GM12878 (cell line): ENCODE measurements at regions not wholly inside any gene's neighbourhood (a gene's known extent, or its start where the extent isn't known, plus 50 kb on each side); places are given as distances from the start of the nearest gene placed in this dataset.

Experiments
- ATAC-seq: fragments of 200-7000 bp; cut with Tn5 transposase; 3 replicates; pipeline ENCODE4 v1.9.1; 2020; ENCODE audit warnings: mild to moderate bottlenecking, moderate library complexity
- BruUV-seq: library from RNA; stranded (reverse); fragments of 400-500 nt; replicated peaks from 2 replicates; lab custom pipeline; 2021; lab: Mats Ljungman, UMichigan
- CTCF ChIA-PET: fragments of 300-600 bp; sonication (Branson Sonifier 250); formaldehyde crosslinking; extraction: SDS; loops from one replicate; lab custom pipeline; 2021; ENCODE audit warnings: inconsistent platforms; lab: Yijun Ruan, JAX
- POLR2A ChIA-PET: fragments of 350-600 bp; formaldehyde crosslinking; extraction: SDS; loops from one replicate; lab custom pipeline; 2021; ENCODE audit warnings: inconsistent platforms; lab: Charles Lee
- RAD21 ChIA-PET: fragments of 300-600 bp; sonication (Branson Sonifier 250); formaldehyde crosslinking; loops from one replicate; lab custom pipeline; 2023; ENCODE audit warnings: antibody characterized with exemption; ENCODE audit not compliant: unreplicated experiment; lab: Charles Lee
- SMC1A ChIA-PET: fragments of 300-600 bp; sonication (Branson Sonifier 250); formaldehyde crosslinking; loops from one replicate; lab custom pipeline; 2023; ENCODE audit not compliant: unreplicated experiment, uncharacterized antibody; lab: Charles Lee
- DNase-seq: peaks from one replicate; pipeline ENCODE4 v3.0.0-alpha.2; 2011; ENCODE audit warnings: low read depth, low spot score
- FAIRE-seq: peaks from 3 replicates; lab custom pipeline; 2011; peaks lifted over from hg19 to GRCh38; lab: Jason Lieb, UNC
- H2AFZ ChIP-seq: 2 replicates; pipeline ENCODE4 v1.6.0; 2011; ENCODE audit warnings: low read depth, low read length, control low read depth; ENCODE audit not compliant: control insufficient read depth
- H3K27ac ChIP-seq: 2 replicates; pipeline ENCODE4 v1.5.1; 2011; ENCODE audit warnings: control low read depth; ENCODE audit not compliant: control insufficient read depth, insufficient read depth
- H3K27me3 ChIP-seq, 2 experiments: replicated peaks in 1 of 2; 2 replicates each; pipeline versions ENCODE4 v1.6.0 to v1.6.1; 2011; ENCODE audit warnings: low read length in 1 of 2; ENCODE audit not compliant: control insufficient read depth in 2 of 2, insufficient read depth in 2 of 2
- H3K36me3 ChIP-seq, 2 experiments: 2 replicates each; pipeline ENCODE4 v1.5.1; 2011; ENCODE audit warnings: low read length in 1 of 2; ENCODE audit not compliant: control insufficient read depth in 2 of 2, insufficient read depth in 2 of 2
- H3K4me1 ChIP-seq: 2 replicates; pipeline ENCODE4 v1.6.1; 2011; ENCODE audit warnings: mild to moderate bottlenecking, low read length, moderate library complexity, mixed read lengths; ENCODE audit not compliant: control insufficient read depth, insufficient read depth
- H3K4me2 ChIP-seq: 2 replicates; pipeline ENCODE4 v1.6.0; 2011; ENCODE audit warnings: control low read depth; ENCODE audit not compliant: control insufficient read depth, insufficient read depth
- H3K4me3 ChIP-seq: fragments of 200-600 bp; sonication (generic); 2 replicates; pipeline ENCODE4 v1.5.1; 2016
- H3K79me2 ChIP-seq: 2 replicates; pipeline ENCODE4 v1.6.0; 2011; ENCODE audit warnings: low read length; ENCODE audit not compliant: control insufficient read depth, insufficient read depth
- H3K9ac ChIP-seq: 2 replicates; pipeline ENCODE4 v1.8.0; 2011; ENCODE audit warnings: low read length, control low read depth, mixed read lengths; ENCODE audit not compliant: control insufficient read depth, insufficient read depth
- H3K9me3 ChIP-seq: replicated peaks from 3 replicates; pipeline ENCODE4 v1.5.1; 2011; ENCODE audit warnings: mild to moderate bottlenecking, low read length; ENCODE audit not compliant: control insufficient read depth, insufficient read depth
- H4K20me1 ChIP-seq: 2 replicates; pipeline ENCODE4 v1.6.0; 2011; ENCODE audit not compliant: control insufficient read depth, insufficient read depth
- CEBPB ChIP-seq, 2 experiments: fragments of 150-350 bp in 1 of 2; IDR thresholded peaks; 2 replicates each; pipeline ENCODE4 v1.6.1; 2012 to 2014; ENCODE audit warnings: low read depth in 2 of 2, low read length in 2 of 2, borderline replicate concordance in 1 of 2, inconsistent platforms in 1 of 2
- CREB1 ChIP-seq: IDR thresholded peaks from 2 replicates; pipeline ENCODE4 v1.6.1; 2012; ENCODE audit warnings: low read depth, mild to moderate bottlenecking, inconsistent platforms
- CREM ChIP-seq: IDR thresholded peaks from 2 replicates; pipeline ENCODE4 v1.6.1; 2014; ENCODE audit warnings: antibody characterized with exemption, low read depth
- DPF2 ChIP-seq: fragments of 450-650 bp; IDR thresholded peaks from 2 replicates; pipeline ENCODE4 v1.6.1; 2017; ENCODE audit warnings: mild to moderate bottlenecking
- E2F4 ChIP-seq: IDR thresholded peaks from 2 replicates; pipeline ENCODE4 v1.6.1; 2012; ENCODE audit warnings: low read depth, low read length, improper control_type of control experiment
- EGR1 ChIP-seq, 2 experiments: IDR thresholded peaks; 1 replicate in 1 of 2; 2 replicates in 1 of 2; pipeline ENCODE4 v1.6.1; 2011 to 2012; ENCODE audit warnings: low read depth in 2 of 2, low read length in 2 of 2, borderline replicate concordance in 1 of 2, mild to moderate bottlenecking in 1 of 2, moderate library complexity in 1 of 2
- KDM1A ChIP-seq: fragments of 200-600 bp; sonication (generic); IDR thresholded peaks from 2 replicates; pipeline ENCODE4 v1.6.1; 2016; ENCODE audit warnings: borderline replicate concordance
- MAX ChIP-seq: IDR thresholded peaks from 2 replicates; pipeline ENCODE4 v1.6.1; 2012; ENCODE audit warnings: low read depth, low read length, improper control_type of control experiment
- MTA2 ChIP-seq: fragments of 450-650 bp; IDR thresholded peaks from 2 replicates; pipeline ENCODE4 v1.6.1; 2016; ENCODE audit warnings: low read depth, mild to moderate bottlenecking, moderate library complexity
- MTA3 ChIP-seq: IDR thresholded peaks from 2 replicates; pipeline ENCODE4 v1.6.1; 2012; ENCODE audit warnings: low read length, inconsistent platforms, borderline replicate concordance
- NFXL1 ChIP-seq: fragments of 450-650 bp; IDR thresholded peaks from 2 replicates; pipeline ENCODE4 v1.6.1; 2017; ENCODE audit warnings: antibody characterized with exemption, mild to moderate bottlenecking, borderline replicate concordance
- NR2F1 ChIP-seq: fragments of 450-650 bp; conservative IDR thresholded peaks from 2 replicates; pipeline ENCODE4 v1.6.1; 2017; ENCODE audit warnings: mild to moderate bottlenecking
- PAX8 ChIP-seq: fragments of 450-650 bp; IDR thresholded peaks from 2 replicates; pipeline ENCODE4 v1.6.1; 2017; ENCODE audit warnings: mild to moderate bottlenecking, moderate library complexity
- SIN3A ChIP-seq: IDR thresholded peaks from 2 replicates; pipeline ENCODE4 v1.6.1; 2012; ENCODE audit warnings: low read depth, low read length, improper control_type of control experiment
- SIX5 ChIP-seq: IDR thresholded peaks from 2 replicates; pipeline ENCODE4 v1.6.1; 2011; ENCODE audit warnings: mild to moderate bottlenecking, low read depth, low read length, moderate library complexity; ENCODE audit not compliant: severe bottlenecking
- SRF ChIP-seq, 2 experiments: IDR thresholded peaks; 2 replicates each; pipeline ENCODE4 v1.6.1; 2011; ENCODE audit warnings: low read depth in 2 of 2, low read length in 2 of 2, mild to moderate bottlenecking in 1 of 2, moderate library complexity in 1 of 2
- YY1 ChIP-seq: IDR thresholded peaks from 2 replicates; pipeline ENCODE4 v1.6.1; 2011; ENCODE audit warnings: low read depth, mild to moderate bottlenecking, low read length
- ZNF274 ChIP-seq: IDR thresholded peaks from one replicate; pipeline ENCODE4 v1.8.0; 2011; ENCODE audit not compliant: insufficient read length, insufficient read depth
- WGBS: methylation state at CpG from one replicate; pipeline ENCODE4 v1.1.6; 2016; ENCODE audit warnings: low lambda C conversion rate; ENCODE audit not compliant: insufficient replicate concordance, insufficient coverage; ENCODE audit errors: missing lambda C conversion rate; 5-methylcytosine and 5-hydroxymethylcytosine counted together
- in situ Hi-C: fragments of 300-500 bp; cut with MboI; formaldehyde crosslinking; loops from 9 replicates; pipeline ENCODE4 v1.14.3; 2018; ENCODE audit warnings: mixed read lengths
- intact Hi-C: fragments of 100-400 bp; cut with micrococcal nuclease; formaldehyde crosslinking; loops from one replicate; pipeline ENCODE4 v1.14.2; 2022; ENCODE audit not compliant: unreplicated experiment
- TF ChIP-seq, protein P1 (sequence below): fragments of 450-650 bp; IDR thresholded peaks from 2 replicates; pipeline ENCODE4 v1.6.1; 2016; ENCODE audit warnings: mild to moderate bottlenecking
- TF ChIP-seq, protein P2 (sequence below): fragments of 450-650 bp; IDR thresholded peaks from 2 replicates; pipeline ENCODE4 v1.6.1; 2017; ENCODE audit warnings: mild to moderate bottlenecking, low read depth, inconsistent platforms; ENCODE audit not compliant: poor library complexity, severe bottlenecking

- Histone ChIP-seq H3K27me3 (no peaks in the 10 kb centered on the region; a peak in 2 of 4 replicates), H3K4me2 (no peak overlapping the region), H3K9me3 (no peaks in the 10 kb centered on the region), H4K20me1 (no peaks in the 10 kb centered on the region), H3K79me2 (no peaks in the 10 kb centered on the region), H3K9ac (no peak overlapping the region), H3K36me3 (no peaks in the 10 kb centered on the region), H3K27ac (no peak overlapping the region), H2AFZ (no peak overlapping the region), H3K4me3 (no peak overlapping the region), H3K4me1 (no peaks in the 10 kb centered on the region)
- ChIA-PET SMC1A (no interaction called here), RAD21 (no interaction called here), POLR2A (no interaction called here), CTCF (interaction anchor here (1.8 to 2.0 kb wide), 2 partner anchors 7 to 13 kb away, joined by 4 to 7 read pairs; no protein-coding TSS in a partner anchor)
- intact Hi-C loops, result no loop called here
- WGBS, result 35% methylated on average over 6 of the region's 6 CpGs
- DNase-seq, result no peak
- TF ChIP-seq SRF (IDR thresholded peaks at IDR 0.05; ENCODE audit: low read depth in 2 of 2, low read length in 2 of 2) (no peak), YY1 (no peak), KDM1A (no peak), DPF2 (no peak), SIX5 (no peak), MTA2 (no peak), E2F4 (no peak), MTA3 (no peak), NR2F1 (no peak), CEBPB (IDR thresholded peaks at IDR 0.05; ENCODE audit: borderline replicate concordance in 1 of 2, low read depth in 2 of 2, low read length in 2 of 2) (no peak), CREB1 (no peak), CREM (no peak), ZNF274 (no peak), MAX (no peak), PAX8 (no peak), NFXL1 (no peak), SIN3A (no peak), EGR1 (IDR thresholded peaks at IDR 0.05; ENCODE audit: borderline replicate concordance in 1 of 2, low read depth in 2 of 2, low read length in 2 of 2) (no peak)
- TF ChIP-seq, protein P1, sequence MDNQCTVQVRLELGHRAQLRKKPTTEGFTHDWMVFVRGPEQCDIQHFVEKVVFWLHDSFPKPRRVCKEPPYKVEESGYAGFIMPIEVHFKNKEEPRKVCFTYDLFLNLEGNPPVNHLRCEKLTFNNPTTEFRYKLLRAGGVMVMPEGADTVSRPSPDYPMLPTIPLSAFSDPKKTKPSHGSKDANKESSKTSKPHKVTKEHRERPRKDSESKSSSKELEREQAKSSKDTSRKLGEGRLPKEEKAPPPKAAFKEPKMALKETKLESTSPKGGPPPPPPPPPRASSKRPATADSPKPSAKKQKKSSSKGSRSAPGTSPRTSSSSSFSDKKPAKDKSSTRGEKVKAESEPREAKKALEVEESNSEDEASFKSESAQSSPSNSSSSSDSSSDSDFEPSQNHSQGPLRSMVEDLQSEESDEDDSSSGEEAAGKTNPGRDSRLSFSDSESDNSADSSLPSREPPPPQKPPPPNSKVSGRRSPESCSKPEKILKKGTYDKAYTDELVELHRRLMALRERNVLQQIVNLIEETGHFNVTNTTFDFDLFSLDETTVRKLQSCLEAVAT, result no peak
- TF ChIP-seq, protein P2, sequence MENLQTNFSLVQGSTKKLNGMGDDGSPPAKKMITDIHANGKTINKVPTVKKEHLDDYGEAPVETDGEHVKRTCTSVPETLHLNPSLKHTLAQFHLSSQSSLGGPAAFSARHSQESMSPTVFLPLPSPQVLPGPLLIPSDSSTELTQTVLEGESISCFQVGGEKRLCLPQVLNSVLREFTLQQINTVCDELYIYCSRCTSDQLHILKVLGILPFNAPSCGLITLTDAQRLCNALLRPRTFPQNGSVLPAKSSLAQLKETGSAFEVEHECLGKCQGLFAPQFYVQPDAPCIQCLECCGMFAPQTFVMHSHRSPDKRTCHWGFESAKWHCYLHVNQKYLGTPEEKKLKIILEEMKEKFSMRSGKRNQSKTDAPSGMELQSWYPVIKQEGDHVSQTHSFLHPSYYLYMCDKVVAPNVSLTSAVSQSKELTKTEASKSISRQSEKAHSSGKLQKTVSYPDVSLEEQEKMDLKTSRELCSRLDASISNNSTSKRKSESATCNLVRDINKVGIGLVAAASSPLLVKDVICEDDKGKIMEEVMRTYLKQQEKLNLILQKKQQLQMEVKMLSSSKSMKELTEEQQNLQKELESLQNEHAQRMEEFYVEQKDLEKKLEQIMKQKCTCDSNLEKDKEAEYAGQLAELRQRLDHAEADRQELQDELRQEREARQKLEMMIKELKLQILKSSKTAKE, result no peak
- no peak for FAIRE-seq
- ATAC-seq, result no peak
- no TSS peak for BruUV-seq
- in situ Hi-C loops, result no loop called here
These were observed 1105.5 kb downstream of the TMEM121 start for GRCh38 chr14:106631879-106632278.
